GOT3 (cell line): ENCODE measurements at regions not wholly inside any gene's neighbourhood (a gene's known extent, or its start where the extent isn't known, plus 50 kb on each side); places are given as distances from the start of the nearest gene placed in this dataset.
"Not testable (repeated sequence)": the region's sequence is repeated elsewhere in the genome, so short reads cannot be mapped to it uniquely, and the experiment has no call there.

ENCODE experiments used
- DNase-seq: peaks from one replicate; lab custom pipeline; 2025; ENCODE audit warnings: mixed read lengths; lab: John Stamatoyannopoulos, UW

DNA sequence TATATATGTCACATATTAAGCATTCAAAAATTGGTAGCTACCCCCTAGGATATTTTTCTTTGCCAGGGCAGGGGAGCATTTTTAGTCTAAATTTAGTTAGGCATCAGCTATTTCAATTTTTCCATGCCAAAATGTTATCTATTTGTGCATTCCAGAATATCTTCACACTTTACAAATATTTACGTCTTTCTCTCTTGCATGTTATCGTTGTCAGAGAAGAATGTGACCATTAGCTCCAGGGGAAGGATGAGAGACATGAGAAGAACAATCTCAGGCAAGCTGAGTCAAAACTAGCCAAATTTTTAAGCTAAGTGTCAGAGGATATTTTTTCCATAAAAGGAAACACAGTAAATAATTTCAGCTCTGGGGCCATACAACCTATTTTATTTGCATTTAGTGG lies 885.0 kb upstream of the EPHA5 start:
- no peak for DNase-seq

- DNase-seq: no peak
Observed at GRCh38 chr4:66554826-66555225, 884.5 kb upstream of the EPHA5 start.

DNA sequence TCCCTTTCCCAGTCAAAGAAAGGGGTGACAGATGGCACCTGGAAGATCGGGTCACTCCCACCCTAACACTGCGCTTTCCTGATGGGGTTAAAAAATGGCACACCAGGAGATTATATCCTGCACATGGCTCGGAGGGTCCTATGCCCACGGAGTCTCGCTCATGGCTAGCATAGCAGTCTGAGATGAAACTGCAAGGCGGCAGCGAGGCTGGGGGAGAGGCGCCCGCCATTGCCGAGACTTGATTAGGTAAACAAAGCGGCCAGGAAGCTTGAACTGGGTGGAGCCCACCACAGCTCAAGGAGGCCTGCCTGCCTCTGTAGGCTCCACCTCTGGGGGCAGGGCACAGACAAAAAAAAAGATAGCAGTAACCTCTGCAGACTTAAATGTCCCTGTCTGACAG lies 875.0 kb upstream of the EPHA5 start:
- DNase-seq: not testable (repeated sequence)

GRCh38 chr4:66544281-66544680 lies 874.0 kb upstream of the EPHA5 start:
- DNase-seq: no peak

- DNase-seq: no peak
Observed at GRCh38 chr4:66539745-66540144, 869.5 kb upstream of the EPHA5 start.

- no peak for DNase-seq
Observed at GRCh38 chr4:66524781-66525180, 854.5 kb upstream of the EPHA5 start.

DNA sequence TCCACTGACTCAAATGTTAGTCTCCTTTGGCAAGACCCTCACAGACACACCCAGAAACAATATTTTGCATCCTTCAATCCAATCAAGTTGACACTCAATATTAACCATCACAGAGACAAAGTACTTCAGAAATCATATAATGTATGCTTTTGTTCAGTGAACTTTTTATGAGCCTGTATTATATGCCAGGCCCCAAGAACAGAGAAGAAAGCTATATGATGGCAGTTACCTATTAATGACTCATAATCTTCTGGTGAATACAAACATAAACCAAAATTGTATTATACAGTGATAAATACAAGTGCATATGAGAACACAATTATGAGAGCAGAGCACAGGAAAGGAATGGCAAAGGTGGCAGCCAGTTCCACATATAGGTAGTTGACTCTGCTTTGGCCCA lies 852.0 kb upstream of the EPHA5 start:
- DNase-seq: no peak

DNA sequence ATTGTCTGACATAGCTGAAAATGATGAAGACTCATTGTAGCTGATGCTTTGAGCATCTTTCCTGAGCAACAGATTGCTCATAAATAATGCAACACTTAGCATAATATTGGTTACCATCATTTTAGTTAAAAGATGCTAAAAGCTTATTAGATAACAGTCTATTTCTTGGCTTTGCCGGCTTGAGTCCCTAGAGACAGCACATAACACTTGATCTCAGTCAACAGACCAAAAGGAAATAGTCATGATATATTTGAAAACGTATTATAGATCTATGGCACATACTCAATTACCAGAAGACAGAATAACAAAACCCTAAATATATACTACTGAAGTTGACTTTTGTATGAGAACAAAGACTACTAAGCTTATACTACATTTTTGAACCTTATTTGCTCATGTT lies 846.7 kb upstream of the EPHA5 start:
- DNase-seq: no peak

DNA sequence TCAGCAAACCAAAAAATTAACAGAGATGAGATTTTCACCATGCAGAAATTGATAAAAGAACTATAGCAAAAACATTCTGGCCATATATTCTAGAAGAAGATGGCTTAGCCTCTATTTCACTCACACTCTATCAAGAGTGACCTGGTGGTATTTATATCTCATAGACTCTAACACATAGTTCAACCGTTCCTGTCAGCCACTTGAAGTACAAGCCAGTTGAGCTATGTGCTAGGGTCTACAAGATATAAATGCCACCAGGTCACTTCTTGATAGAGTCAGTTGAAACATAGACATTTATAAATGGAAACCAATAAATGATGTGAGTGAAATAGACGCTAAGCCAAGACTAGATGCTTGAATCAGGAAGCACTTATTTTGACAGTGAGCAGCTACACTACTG lies 836.7 kb upstream of the EPHA5 start:
- DNase-seq: no peak

DNA sequence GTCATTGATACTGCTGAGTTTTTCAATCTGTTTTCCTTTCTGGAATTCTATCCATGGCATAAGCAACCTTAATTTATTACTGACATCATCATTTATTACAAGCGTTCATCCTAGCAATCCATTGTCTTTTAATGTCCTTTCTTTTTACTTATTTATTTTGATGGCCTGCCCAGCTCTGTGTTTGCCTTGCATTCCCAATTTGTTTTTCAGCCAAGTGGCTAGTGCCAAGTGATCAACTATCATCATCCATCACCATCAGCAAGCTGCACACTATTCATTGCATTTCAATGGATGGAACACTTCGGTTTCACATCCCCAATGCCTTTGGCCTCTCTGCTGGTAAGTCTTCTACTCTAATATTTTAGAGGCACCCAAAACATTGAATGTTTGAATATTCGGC lies 831.7 kb upstream of the EPHA5 start:
- DNase-seq: no peak

GRCh38 chr4:66490729-66491128 lies 820.4 kb upstream of the EPHA5 start:
- DNase-seq: no peak

DNA sequence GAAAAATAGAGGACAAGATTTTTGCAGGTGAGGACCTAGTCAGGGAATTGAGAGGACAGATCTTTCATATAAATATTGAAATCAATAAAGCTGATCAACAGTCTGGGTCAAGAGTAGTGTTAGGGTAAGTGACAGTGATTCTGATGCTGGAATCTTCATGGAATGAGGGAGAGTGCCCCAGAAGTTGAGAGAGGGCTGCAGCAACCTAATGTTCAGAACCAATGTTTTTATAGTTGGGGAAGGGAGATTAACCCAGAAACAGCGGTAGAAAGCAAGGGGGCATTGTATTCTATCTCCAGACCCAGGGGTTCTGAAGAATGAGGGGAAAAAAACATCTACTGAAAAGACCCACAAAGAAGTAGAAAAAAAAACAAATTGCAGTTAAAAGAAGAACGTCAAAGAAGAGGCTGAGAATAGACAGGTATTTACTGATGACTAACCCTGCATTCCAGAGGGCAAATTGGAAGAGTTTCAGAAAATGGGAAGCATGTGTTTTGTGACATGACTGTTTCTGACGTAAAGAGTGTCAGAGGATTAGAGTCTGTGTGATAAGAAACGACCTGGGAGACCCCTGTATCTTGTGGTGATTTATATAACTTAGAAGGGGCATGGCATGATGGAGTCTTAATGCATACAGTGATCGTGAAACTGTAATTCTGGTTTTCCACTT lies 819.6 kb upstream of the EPHA5 start:
- no peak for DNase-seq

DNA sequence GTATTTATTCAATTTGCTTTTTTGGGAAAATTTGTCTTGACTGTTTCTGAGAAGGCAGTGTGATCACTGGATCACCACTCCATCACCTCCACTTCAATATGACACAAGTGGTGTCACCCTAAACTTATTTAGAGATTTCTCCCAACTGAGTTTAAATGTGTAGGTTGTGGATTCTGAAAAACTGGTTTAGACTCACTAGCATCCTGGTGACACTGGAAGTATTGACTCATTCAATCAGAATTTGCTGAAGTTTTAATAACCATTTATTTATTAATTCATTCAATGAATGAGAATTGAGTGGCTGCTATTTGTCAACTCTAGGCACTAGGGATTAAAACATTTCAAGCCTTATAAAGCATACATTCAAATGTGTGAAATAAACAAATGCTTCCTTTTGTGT lies 819.1 kb upstream of the EPHA5 start:
- DNase-seq: no peak

GRCh38 chr4:66486068-66486467 lies 815.8 kb upstream of the EPHA5 start:
- DNase-seq: no peak

- DNase-seq: no peak
Observed at GRCh38 chr4:66482186-66482585, 811.9 kb upstream of the EPHA5 start.

- no peak for DNase-seq
Observed at GRCh38 chr4:66475596-66475995, 805.3 kb upstream of the EPHA5 start.

GRCh38 chr4:66465111-66465510 lies 794.8 kb upstream of the EPHA5 start:
- no peak for DNase-seq

DNA sequence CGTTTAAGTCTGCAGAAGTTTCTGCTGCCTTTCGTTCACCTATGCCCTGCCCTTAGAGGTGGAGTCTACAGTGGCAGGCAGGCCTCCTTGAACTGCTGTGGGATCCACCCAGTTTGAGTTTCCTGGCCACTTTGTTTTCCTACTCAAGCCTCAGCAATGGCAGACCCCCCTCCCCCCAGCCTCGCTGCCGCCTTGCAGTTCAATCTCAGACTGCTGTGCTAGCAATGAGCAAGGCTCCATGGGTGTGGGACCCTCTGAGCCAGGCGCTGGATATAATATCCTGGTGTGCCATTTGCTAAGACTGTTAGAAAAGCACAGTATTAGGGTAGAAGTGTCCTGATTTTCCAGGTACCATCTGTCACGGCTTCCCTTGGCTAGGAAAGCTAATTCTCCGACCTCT lies 792.6 kb upstream of the EPHA5 start:
- not testable (repeated sequence) for DNase-seq

DNA sequence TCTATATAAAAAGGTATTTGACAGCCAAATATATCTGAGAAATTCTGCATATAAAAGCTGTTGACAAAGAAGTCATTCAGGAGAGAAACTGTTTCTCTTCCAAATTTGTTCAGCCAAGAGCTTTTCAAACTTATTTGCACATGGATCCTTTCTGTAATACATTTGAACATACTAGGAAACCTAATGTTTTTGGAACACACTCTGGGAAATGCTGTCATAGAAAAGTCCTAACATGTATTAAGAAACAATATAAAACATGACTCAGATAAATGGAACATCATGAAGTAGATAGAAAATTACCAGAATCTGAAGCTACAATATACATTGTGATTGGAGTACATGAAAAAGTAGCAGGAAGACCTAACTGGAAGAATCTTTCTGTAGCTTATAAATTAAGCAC lies 781.5 kb upstream of the EPHA5 start:
- DNase-seq: no peak

DNA sequence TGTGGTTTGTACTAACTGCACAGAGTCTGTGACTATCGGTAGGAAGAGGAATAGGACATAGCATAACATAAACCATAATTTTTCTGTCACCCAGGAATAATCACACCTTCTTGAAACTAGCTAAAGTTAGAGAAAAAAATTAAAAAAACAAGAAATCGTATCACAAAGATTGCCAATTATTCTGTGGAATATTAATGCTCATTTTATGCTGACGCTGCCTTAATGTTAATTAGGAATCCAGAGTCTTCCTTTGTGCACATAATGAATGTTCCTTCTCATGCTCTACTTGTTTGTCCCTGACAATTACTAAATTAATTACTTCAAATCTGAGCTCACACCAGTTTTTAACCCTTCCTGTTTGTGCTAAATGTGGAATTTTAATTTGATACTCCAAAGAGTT lies 772.7 kb upstream of the EPHA5 start:
- DNase-seq: no peak

DNA sequence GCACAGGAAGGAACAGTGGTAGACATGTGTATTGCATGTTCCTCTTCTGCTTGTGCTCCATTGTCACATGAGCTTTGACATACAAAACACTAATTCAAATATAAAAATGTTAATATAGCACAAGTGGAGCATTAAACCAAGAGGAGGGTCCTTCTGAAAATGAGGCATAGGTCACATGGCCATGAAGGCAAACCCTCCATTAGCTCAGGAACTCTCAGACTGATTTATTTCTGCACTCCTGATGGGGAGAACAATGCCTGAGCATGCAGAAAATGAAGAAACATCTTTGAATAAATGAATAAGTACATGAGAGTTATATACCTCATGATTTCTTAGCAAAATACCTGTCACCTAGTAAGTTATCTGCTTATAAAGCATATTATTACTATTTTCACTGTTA lies 769.2 kb upstream of the EPHA5 start:
- no peak for DNase-seq

GRCh38 chr4:66433706-66434105 lies 763.4 kb upstream of the EPHA5 start:
- DNase-seq: no peak

DNA sequence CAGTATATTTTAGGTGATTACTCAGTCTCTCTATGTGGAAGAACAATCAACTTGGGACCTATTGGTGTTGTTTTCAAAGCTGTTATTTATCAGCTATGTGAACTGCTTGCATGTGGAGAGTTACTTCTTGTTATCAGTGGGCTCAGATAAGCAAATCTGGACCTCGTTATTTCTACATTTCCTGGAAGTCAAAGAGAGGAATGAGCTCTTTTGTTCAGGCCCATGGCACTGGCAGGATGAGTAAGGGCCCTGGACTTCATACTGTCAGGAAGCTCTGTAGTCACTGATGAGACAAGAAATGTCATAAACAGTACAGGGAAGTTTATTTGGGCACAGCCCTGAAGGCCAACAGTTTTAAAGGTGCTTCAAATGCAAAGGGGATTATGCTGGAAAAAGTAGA lies 760.6 kb upstream of the EPHA5 start:
- DNase-seq: no peak

GRCh38 chr4:66429276-66429675 lies 759.0 kb upstream of the EPHA5 start:
- DNase-seq: no peak

DNA sequence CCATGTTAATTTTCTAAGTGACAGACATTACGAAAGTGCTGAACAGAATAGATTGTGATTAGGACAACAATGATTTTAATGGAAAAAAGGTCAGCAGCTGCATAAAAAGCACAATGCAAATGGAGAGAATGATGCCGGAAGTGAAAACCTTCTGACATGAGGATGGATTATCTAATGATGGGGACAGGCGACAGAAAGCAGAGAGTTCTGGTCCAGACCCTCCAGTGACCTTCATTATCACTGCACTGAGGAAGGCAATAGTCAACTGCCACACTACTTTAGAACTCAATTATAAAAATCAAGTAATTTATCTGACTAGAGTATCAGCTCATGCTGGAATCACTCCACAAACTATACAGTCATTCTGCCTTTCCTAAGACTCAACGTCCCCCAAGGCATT lies 746.1 kb upstream of the EPHA5 start:
- DNase-seq: no peak
